ENCODE measurements at regions not wholly inside any gene's neighbourhood (a gene's known extent, or its start where the extent isn't known, plus 50 kb on each side); places are given as distances from the start of the nearest gene placed in this dataset.

- no peaks in the 10 kb centered on the region for H3K36me3 ChIP-seq
- no peaks in the 10 kb centered on the region for H3K4me1 ChIP-seq
- no peak overlapping the region for H3K27ac ChIP-seq
- 65 to 98% (median 91%) methylated on average over 1 of the region's 1 CpG for WGBS, 5 donors
- H3K4me3 ChIP-seq, result no peak overlapping the region
- TF ChIP-seq POLR2AphosphoS5 (IDR thresholded peaks at IDR 0.05) (no peak), EP300 (IDR thresholded peaks at IDR 0.05) (no peak), CTCF (IDR thresholded peaks at IDR 0.05) (no peak), POLR2A (IDR thresholded peaks at IDR 0.05) (no peak)
- H3K27me3 ChIP-seq, result peaks cover 0 to 63% (median 5%) of the 10 kb centered on the region in 3 donors
- H3K9me3 ChIP-seq, result peaks cover 0 to 10% (median 5%) of the 10 kb centered on the region in 4 donors
- no peak for DNase-seq
- intact Hi-C loops (cut with DNase I; ENCODE audit: low total_unique reads), result no loop called here
Observed at GRCh38 chr20:39103732-39104131, 141.6 kb downstream of the DHX35 start.

DNA sequence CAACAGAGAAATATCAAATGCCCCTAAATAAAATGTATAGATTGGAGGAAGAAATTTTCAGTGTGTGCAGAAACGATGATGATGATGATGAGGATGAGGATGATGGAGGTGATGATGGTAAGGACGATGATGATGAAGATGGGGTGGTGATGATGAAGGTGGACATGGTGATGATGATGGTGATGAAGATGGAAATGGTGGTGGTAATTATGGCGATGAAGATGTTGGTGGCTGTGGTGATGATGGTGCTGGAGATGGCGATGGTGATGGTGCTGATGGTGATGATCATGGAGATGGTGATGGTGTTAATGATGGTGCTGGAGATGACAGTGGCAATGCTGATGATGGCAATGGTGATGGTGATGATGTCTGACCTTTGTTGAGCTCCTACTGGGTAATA lies 141.2 kb downstream of the DHX35 start:
- 90 to 95% (median 93%) methylated on average over 4 of the region's 4 CpGs for WGBS, 5 donors
- no peaks in the 10 kb centered on the region for H3K4me1 ChIP-seq
- TF ChIP-seq CTCF (IDR thresholded peaks at IDR 0.05), result no peak
- no peak for TF ChIP-seq POLR2A (IDR thresholded peaks at IDR 0.05)
- no peak for TF ChIP-seq POLR2AphosphoS5 (IDR thresholded peaks at IDR 0.05)
- no peak for TF ChIP-seq EP300 (IDR thresholded peaks at IDR 0.05)
- no peak for DNase-seq
- no peak overlapping the region for H3K4me3 ChIP-seq
- H3K27ac ChIP-seq, result no peak overlapping the region
- intact Hi-C loops (cut with DNase I; ENCODE audit: low total_unique reads), result no loop called here
- no peaks in the 10 kb centered on the region for H3K36me3 ChIP-seq
- H3K9me3 ChIP-seq, result peaks cover 0 to 10% (median 5%) of the 10 kb centered on the region in 4 donors
- peaks cover 0 to 63% (median 1%) of the 10 kb centered on the region in 3 donors for H3K27me3 ChIP-seq

DNA sequence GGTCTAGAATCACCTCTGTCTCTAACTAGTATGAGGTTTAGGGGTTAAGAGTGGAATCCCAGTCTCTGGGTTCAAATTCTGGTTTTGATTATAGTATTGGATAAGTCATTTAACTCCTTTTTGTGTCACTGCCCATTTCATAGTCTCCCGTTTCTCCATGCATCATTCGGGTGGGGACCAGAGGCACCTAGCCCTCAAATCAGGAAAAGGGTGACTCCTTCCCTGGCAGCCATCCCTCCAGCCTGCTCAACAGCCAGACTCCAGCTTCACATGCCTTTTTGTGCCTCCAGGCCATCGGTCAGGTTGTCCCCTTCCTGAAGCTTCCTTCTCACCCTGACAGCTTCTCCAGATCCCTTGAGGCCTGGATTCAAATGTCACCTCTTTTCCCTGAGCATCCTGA lies 139.8 kb downstream of the DHX35 start:
- Histone ChIP-seq H3K36me3 (no peaks in the 10 kb centered on the region), H3K27me3 (peaks cover 0 to 53% (median 0%) of the 10 kb centered on the region in 3 donors), H3K4me3 (no peak overlapping the region), H3K27ac (no peak overlapping the region), H3K4me1 (no peaks in the 10 kb centered on the region), H3K9me3 (peaks cover 0 to 10% (median 5%) of the 10 kb centered on the region in 4 donors)
- WGBS, 5 donors, result 79 to 89% (median 84%) methylated on average over 3 of the region's 3 CpGs
- no peak for TF ChIP-seq CTCF (IDR thresholded peaks at IDR 0.05)
- TF ChIP-seq POLR2AphosphoS5 (IDR thresholded peaks at IDR 0.05), result no peak
- no peak for DNase-seq
- intact Hi-C loops (cut with DNase I; ENCODE audit: low total_unique reads), result no loop called here

GRCh38 chr20:39100691-39101090 lies 138.5 kb downstream of the DHX35 start:
- WGBS, 5 donors, result 27 to 67% (median 50%) methylated on average over 6 of the region's 6 CpGs
- intact Hi-C loops (cut with DNase I; ENCODE audit: low total_unique reads), result no loop called here
- H3K4me1 ChIP-seq, result no peaks in the 10 kb centered on the region

More at GRCh38 chr20:39100691-39101090, 138.5 kb downstream of the DHX35 start:
- TF ChIP-seq POLR2A (IDR thresholded peaks at IDR 0.05), result no peak
- no peak for TF ChIP-seq CTCF (IDR thresholded peaks at IDR 0.05)
- Histone ChIP-seq H3K27me3 (peaks cover 0 to 41% (median 0%) of the 10 kb centered on the region in 3 donors), H3K36me3 (no peaks in the 10 kb centered on the region), H3K9me3 (peaks cover 0 to 7% (median 2%) of the 10 kb centered on the region in 4 donors), H3K27ac (no peak overlapping the region), H3K4me3 (no peak overlapping the region)
- DNase-seq, result no peak

Data from stomach (tissue), 8 donors.